ENCODE measurements at regions not wholly inside any gene's neighbourhood (a gene's known extent, or its start where the extent isn't known, plus 50 kb on each side); places are given as distances from the start of the nearest gene placed in this dataset.

GRCh38 chr10:29039091-29039490 is 249.8 kb upstream of the LYZL1 start:
- H3K4me3 ChIP-seq (ENCODE audit: low read depth, low read length, poor library complexity, severe bottlenecking) = no peak overlapping the region
- H3K4me2 ChIP-seq (ENCODE audit: low read length) = no peak overlapping the region
- TF ChIP-seq, protein P1, sequence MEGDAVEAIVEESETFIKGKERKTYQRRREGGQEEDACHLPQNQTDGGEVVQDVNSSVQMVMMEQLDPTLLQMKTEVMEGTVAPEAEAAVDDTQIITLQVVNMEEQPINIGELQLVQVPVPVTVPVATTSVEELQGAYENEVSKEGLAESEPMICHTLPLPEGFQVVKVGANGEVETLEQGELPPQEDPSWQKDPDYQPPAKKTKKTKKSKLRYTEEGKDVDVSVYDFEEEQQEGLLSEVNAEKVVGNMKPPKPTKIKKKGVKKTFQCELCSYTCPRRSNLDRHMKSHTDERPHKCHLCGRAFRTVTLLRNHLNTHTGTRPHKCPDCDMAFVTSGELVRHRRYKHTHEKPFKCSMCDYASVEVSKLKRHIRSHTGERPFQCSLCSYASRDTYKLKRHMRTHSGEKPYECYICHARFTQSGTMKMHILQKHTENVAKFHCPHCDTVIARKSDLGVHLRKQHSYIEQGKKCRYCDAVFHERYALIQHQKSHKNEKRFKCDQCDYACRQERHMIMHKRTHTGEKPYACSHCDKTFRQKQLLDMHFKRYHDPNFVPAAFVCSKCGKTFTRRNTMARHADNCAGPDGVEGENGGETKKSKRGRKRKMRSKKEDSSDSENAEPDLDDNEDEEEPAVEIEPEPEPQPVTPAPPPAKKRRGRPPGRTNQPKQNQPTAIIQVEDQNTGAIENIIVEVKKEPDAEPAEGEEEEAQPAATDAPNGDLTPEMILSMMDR (IDR thresholded peaks at IDR 0.05; ENCODE audit: low read length) = no peak
- TF ChIP-seq EZH2 (IDR thresholded peaks at IDR 0.05; ENCODE audit: borderline replicate concordance, low read length) = no peak
- no peaks in the 10 kb centered on the region for H3K36me3 ChIP-seq (ENCODE audit: insufficient read depth, low read length)
- H3F3A ChIP-seq (ENCODE audit: insufficient read depth, low read length) = no peaks in the 10 kb centered on the region
- no peaks in the 10 kb centered on the region for H3K79me2 ChIP-seq (ENCODE audit: insufficient read depth, low read length)
- no peaks in the 10 kb centered on the region for H4K20me1 ChIP-seq (ENCODE audit: insufficient read depth, low read length)
- no peak overlapping the region for H3K9ac ChIP-seq (ENCODE audit: low read length)
- no peaks in the 10 kb centered on the region for H3K9me3 ChIP-seq (ENCODE audit: low read length)
- H3K4me1 ChIP-seq (ENCODE audit: insufficient read depth, low read length, severe bottlenecking) = no peaks in the 10 kb centered on the region
- H2AFZ ChIP-seq (ENCODE audit: low read length) = no peak overlapping the region
- no peak overlapping the region for H3K27ac ChIP-seq (ENCODE audit: low read depth, low read length, poor library complexity, severe bottlenecking)
- no peaks in the 10 kb centered on the region for H3K27me3 ChIP-seq (ENCODE audit: insufficient read depth, low read length)
- H3K9me2 ChIP-seq (ENCODE audit: low read depth, low read length) = no peaks in the 10 kb centered on the region

GRCh38 chr10:29039677-29040189 is 249.1 kb upstream of the LYZL1 start:
- H3F3A ChIP-seq (ENCODE audit: insufficient read depth, low read length) = no peaks in the 10 kb centered on the region
- no peak overlapping the region for H3K27ac ChIP-seq (ENCODE audit: low read depth, low read length, poor library complexity, severe bottlenecking)

DNA sequence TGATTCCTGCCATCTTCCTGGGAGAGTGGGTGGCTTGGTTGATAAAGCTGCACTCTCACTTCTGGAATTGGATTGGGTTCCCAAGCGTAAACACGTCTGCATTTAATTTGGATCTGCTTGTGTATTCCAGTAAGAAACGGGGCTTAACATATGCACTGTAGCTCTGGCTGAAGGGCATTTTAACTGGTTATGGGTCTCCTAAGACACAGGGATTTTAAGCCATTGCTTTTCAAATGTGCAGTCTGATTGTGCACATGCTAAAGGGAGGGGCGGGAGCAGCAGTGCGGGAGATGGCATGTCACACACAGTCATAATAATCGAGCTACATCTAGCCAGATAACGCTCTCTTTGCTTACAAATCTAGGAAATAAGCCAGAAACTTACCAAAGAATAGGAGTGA is 247.3 kb upstream of the LYZL1 start:
- no peaks in the 10 kb centered on the region for H3K36me3 ChIP-seq (ENCODE audit: insufficient read depth, low read length)
- no peaks in the 10 kb centered on the region for H3K9me2 ChIP-seq (ENCODE audit: low read depth, low read length)
- H3K4me2 ChIP-seq (ENCODE audit: low read length) = no peak overlapping the region
- H3K4me1 ChIP-seq (ENCODE audit: insufficient read depth, low read length, severe bottlenecking) = no peaks in the 10 kb centered on the region
- no peaks in the 10 kb centered on the region for H4K20me1 ChIP-seq (ENCODE audit: insufficient read depth, low read length)
- H2AFZ ChIP-seq (ENCODE audit: low read length) = no peak overlapping the region
- H3K9ac ChIP-seq (ENCODE audit: low read length) = no peak overlapping the region
- H3F3A ChIP-seq (ENCODE audit: insufficient read depth, low read length) = no peaks in the 10 kb centered on the region
- H3K4me3 ChIP-seq (ENCODE audit: low read depth, low read length, poor library complexity, severe bottlenecking) = no peak overlapping the region
- no peaks in the 10 kb centered on the region for H3K9me3 ChIP-seq (ENCODE audit: low read length)
- H3K27me3 ChIP-seq (ENCODE audit: insufficient read depth, low read length) = no peaks in the 10 kb centered on the region
- no peak overlapping the region for H3K27ac ChIP-seq (ENCODE audit: low read depth, low read length, poor library complexity, severe bottlenecking)
- TF ChIP-seq, protein P1 (IDR thresholded peaks at IDR 0.05; ENCODE audit: low read length) = no peak
- TF ChIP-seq EZH2 (IDR thresholded peaks at IDR 0.05; ENCODE audit: borderline replicate concordance, low read length) = no peak
- H3K79me2 ChIP-seq (ENCODE audit: insufficient read depth, low read length) = no peaks in the 10 kb centered on the region

More at GRCh38 chr10:29039677-29040189, 249.1 kb upstream of the LYZL1 start:
- no peak overlapping the region for H2AFZ ChIP-seq (ENCODE audit: low read length)
- H3K9me3 ChIP-seq (ENCODE audit: low read length) = no peaks in the 10 kb centered on the region
- no peak overlapping the region for H3K4me3 ChIP-seq (ENCODE audit: low read depth, low read length, poor library complexity, severe bottlenecking)
- no peaks in the 10 kb centered on the region for H3K79me2 ChIP-seq (ENCODE audit: insufficient read depth, low read length)
- no peaks in the 10 kb centered on the region for H3K36me3 ChIP-seq (ENCODE audit: insufficient read depth, low read length)
- H3K27me3 ChIP-seq (ENCODE audit: insufficient read depth, low read length) = no peaks in the 10 kb centered on the region
- no peaks in the 10 kb centered on the region for H3K9me2 ChIP-seq (ENCODE audit: low read depth, low read length)
- no peak overlapping the region for H3K4me2 ChIP-seq (ENCODE audit: low read length)
- TF ChIP-seq EZH2 (IDR thresholded peaks at IDR 0.05; ENCODE audit: borderline replicate concordance, low read length) = no peak
- TF ChIP-seq, protein P1 (IDR thresholded peaks at IDR 0.05; ENCODE audit: low read length) = no peak
- H3K4me1 ChIP-seq (ENCODE audit: insufficient read depth, low read length, severe bottlenecking) = no peaks in the 10 kb centered on the region
- H4K20me1 ChIP-seq (ENCODE audit: insufficient read depth, low read length) = no peaks in the 10 kb centered on the region
- H3K9ac ChIP-seq (ENCODE audit: low read length) = no peak overlapping the region

All from OCI-LY1 (cell line).